HG02610 (cell line): ENCODE measurements at regions not wholly inside any gene's neighbourhood (a gene's known extent, or its start where the extent isn't known, plus 50 kb on each side); places are given as distances from the start of the nearest gene placed in this dataset.

Experiments
- ATAC-seq: cut with Tn5 transposase; IDR thresholded peaks from one replicate; pipeline ENCODE4 v1.9.1; 2021; ENCODE audit warnings: mild to moderate bottlenecking, moderate library complexity; ENCODE audit not compliant: unreplicated experiment

DNA sequence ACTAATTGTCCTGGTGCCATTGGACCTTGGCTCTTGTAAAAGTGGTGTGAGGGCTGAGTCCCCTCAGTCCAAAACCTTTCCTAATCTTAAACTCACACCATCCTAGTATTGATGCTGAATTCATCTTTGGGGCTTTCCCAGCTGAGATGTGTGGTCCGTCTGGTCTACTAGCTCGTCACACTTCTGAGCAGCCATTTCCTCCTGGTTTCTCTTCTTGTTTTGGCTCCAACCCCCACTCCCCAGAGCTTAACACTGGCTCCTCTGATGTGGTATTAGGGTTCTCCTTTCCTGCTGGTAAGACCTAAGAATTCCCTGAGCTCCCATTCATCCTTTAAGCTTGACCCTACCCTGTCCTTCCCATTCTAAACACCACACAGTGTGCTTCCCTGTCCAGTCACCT is 900.6 kb downstream of the VRK1 start:
- ATAC-seq, result no peak

DNA sequence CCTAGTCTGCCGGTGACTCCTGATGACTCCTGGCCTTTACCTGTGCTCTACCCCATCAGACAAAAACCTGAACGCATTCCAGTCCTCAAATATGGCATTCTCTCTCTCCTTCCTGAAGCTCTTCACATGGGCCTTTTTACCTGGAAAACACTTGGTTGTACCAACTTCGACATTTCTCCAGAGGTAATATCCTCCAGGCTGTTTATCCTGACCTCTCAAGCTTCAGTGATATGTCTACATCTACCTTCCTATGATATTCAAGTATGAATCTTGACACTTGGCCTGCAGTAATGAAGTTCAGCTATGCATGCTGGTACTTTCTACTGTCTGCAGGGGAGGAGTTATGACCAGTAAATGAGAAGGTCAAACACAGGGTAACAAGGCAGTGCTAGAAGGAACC is 901.8 kb downstream of the VRK1 start:
- ATAC-seq, result no peak

GRCh38 chr14:97703006-97703760 is 906.0 kb downstream of the VRK1 start:
- no peak for ATAC-seq

DNA sequence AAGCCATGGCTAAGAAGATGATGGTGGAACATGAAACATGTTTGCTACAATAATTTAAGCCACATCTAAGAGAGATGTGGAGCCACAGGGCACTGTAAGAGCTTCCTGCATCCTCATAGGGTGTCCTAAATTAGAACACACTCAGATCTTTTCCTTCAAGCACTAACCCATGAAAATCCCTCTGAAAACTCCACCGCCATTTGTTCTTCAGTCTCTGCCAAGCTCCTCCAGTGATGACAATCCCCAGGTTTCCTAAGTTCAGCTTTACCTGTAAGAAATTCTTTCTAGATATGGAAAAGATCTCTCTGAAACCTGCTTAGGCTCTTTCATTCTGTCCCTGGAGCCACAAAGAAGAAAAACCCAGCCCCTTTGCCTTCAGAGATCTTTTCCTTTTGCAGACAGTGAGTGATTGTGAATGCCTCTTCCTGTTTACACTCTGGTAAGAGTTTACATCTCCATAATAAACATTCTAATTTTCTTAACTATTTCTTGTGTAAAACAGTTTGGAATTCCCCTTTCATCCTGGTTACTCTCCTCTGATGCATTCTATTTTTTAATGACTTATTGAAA is 907.2 kb downstream of the VRK1 start:
- ATAC-seq, result no peak

- no peak for ATAC-seq
Observed at GRCh38 chr14:97705107-97705506, 907.9 kb downstream of the VRK1 start.

GRCh38 chr14:97705976-97706375 is 908.8 kb downstream of the VRK1 start:
- no peak for ATAC-seq

GRCh38 chr14:97706819-97707218 is 909.6 kb downstream of the VRK1 start:
- ATAC-seq, result no peak

DNA sequence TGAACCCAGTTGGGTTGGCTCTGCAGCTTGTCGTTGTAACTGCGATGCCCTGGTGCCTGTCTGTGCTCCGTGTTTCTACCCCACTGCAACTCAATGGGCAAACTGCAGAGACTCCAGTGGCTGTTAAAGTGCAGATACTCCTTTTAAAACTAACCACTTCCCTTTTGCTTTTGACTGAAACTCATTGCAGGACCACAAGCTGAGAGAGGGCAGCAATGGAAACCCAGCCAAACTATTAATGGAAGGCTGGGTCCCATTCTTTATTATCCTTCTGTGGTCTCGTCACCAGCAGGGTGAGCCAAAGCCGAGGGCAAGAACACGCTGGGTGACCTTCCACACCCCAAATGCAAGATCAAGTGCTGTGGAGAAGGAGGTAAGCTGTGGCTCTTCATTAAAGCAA is 910.4 kb downstream of the VRK1 start:
- no peak for ATAC-seq

GRCh38 chr14:97709552-97709951 is 912.4 kb downstream of the VRK1 start:
- ATAC-seq, result no peak

GRCh38 chr14:97710726-97711125 is 913.5 kb downstream of the VRK1 start:
- ATAC-seq, result no peak

GRCh38 chr14:97712471-97712870 is 915.3 kb downstream of the VRK1 start:
- no peak for ATAC-seq

DNA sequence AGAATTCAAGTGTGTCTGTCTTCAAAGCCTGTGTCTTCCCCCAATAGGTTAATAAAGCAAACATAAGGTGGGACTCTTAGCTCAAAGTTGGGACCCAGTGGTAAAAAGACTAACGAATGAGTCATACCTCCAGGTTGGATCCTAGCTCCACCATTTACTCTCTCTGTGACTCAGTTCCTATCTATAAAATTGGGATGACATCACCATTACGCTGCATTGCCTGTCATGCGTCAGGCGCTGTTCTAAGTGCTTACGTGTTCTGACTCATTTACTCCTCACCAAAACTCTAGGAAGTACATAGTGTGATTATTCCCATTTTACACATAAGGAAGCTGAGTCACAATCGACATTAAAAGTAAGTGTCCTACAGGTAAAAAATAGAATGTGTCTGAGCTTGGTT is 915.8 kb downstream of the VRK1 start:
- no peak for ATAC-seq

DNA sequence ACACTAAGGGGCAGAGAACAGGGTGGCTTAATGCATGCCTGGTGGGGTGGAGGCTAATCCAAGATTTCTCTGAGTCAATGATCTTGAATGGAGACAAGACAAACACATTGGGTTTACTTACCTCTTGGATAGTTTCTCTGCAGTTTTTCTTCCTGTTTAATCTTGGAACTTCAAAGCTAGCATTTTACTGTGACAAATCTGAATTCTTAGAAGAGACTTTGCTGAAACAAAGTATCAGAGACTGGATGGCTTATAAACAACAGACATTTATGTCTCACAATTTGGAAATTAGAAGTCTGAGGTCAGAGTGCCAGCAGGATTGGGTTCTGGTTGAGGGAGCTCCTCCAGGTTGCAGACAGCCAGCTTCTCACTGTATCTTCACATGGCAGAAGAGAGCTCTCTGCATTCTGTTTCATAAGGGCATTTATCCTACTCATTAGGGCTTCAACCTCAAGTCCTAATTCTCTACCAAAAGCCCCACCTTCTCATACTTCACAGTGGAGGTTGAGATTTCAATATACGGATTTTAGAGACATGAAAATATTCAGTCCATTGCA is 921.8 kb downstream of the VRK1 start:
- ATAC-seq, result no peak

- ATAC-seq, result no peak
Observed at GRCh38 chr14:97719931-97720330, 922.7 kb downstream of the VRK1 start.

DNA sequence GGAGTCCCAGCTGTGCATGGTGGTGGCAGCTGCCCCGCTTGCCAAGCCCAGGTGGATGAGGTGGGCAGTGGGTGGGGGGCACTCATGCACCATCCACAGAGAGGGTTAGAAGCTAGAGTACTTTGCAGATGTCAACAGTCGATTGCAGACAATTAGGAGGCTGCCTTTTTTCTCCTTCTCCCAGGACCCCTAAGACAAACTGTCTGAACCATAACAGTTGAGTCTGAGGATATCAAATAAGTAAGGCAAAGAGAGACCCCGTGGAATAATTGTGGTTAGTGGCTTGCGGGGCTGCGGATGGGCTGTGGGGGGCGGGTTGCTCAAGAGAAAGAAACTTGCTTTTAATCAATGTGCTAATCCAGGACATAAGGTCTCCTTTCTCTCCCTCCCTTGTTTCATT is 926.2 kb downstream of the VRK1 start:
- ATAC-seq, result no peak

GRCh38 chr14:97723819-97724218 is 926.6 kb downstream of the VRK1 start:
- no peak for ATAC-seq

- no peak for ATAC-seq
Observed at GRCh38 chr14:97724265-97724731, 927.1 kb downstream of the VRK1 start.

- no peak for ATAC-seq
Observed at GRCh38 chr14:97726676-97727075, 929.5 kb downstream of the VRK1 start.

GRCh38 chr14:97730706-97731105 is 933.5 kb downstream of the VRK1 start:
- ATAC-seq, result no peak

GRCh38 chr14:97731800-97732199 is 934.6 kb downstream of the VRK1 start:
- no peak for ATAC-seq

DNA sequence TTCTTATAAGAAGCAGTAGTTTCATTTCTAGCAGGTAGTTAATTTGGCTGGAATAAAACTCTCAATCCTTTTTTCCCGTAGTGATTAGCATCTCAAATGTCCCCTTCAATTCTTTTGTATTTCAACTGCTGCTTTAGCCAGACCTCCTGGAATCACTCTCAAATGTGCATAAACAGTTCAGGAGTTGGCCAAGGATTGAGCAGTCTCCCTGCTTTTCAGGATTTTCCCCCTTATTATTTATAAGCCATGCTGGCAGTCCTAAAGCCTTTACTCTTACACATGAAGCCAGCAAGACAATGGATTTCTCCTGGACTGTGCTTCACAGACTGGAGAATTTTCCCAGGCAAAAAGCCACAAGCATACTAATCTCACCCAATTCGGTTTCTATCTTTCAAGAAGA is 950.1 kb downstream of the VRK1 start:
- no peak for ATAC-seq

DNA sequence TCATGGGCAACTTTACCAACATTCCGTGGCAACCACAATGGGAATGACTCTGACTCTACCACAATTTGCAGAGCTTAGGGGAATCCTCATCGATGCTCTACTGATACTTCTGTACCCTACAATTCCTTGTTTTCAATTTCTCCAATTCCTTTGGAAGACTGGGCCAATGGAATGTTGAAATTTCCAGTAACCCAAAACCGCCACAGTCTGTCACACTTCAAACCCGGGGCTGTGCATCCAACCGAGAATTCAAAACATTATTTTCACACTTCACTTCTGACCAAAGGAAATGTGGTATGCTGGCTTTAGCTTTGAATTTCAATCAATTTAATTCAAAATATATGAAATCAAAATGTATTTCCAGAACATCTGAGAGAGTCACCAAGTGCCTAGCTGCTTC is 951.4 kb downstream of the VRK1 start:
- no peak for ATAC-seq
